Cardiac muscle cell (in vitro differentiated cells and primary cell): ENCODE measurements at regions not wholly inside any gene's neighbourhood (a gene's known extent, or its start where the extent isn't known, plus 50 kb on each side); places are given as distances from the start of the nearest gene placed in this dataset.

ENCODE experiments used
- DNase-seq, 2 donors: peaks; one replicate each; pipeline versions ENCODE4 v3.0.0 to v3.0.0-alpha.2; 2010 to 2017; ENCODE audit warnings: low read depth in 1 of 2, low spot score in 1 of 2
- H3K27ac ChIP-seq: fragments of 200-600 bp; sonication (generic); 2 replicates; pipeline ENCODE4 v1.5.1; 2016
- H3K27me3 ChIP-seq: fragments of 200-600 bp; sonication (generic); 2 replicates; pipeline ENCODE4 v1.6.0; 2016; ENCODE audit warnings: control low read depth
- H3K36me3 ChIP-seq: fragments of 200-600 bp; sonication (generic); 2 replicates; pipeline ENCODE4 v1.5.1; 2016; ENCODE audit warnings: control low read depth
- H3K4me1 ChIP-seq: fragments of 200-600 bp; sonication (generic); 2 replicates; pipeline ENCODE4 v1.8.1; 2017; ENCODE audit warnings: low read depth, mild to moderate bottlenecking, mixed run types
- H3K4me3 ChIP-seq: fragments of 200-600 bp; sonication (generic); 2 replicates; pipeline ENCODE4 v1.5.1; 2016; ENCODE audit warnings: mild to moderate bottlenecking
- H3K9me3 ChIP-seq: fragments of 200-600 bp; sonication (generic); 2 replicates; pipeline ENCODE4 v1.5.1; 2017; ENCODE audit warnings: low read depth, mild to moderate bottlenecking, control low read depth
- CTCF ChIP-seq: IDR thresholded peaks from 2 replicates; pipeline ENCODE4 v1.5.1; 2012; ENCODE audit warnings: low read depth, mild to moderate bottlenecking, low read length

DNA sequence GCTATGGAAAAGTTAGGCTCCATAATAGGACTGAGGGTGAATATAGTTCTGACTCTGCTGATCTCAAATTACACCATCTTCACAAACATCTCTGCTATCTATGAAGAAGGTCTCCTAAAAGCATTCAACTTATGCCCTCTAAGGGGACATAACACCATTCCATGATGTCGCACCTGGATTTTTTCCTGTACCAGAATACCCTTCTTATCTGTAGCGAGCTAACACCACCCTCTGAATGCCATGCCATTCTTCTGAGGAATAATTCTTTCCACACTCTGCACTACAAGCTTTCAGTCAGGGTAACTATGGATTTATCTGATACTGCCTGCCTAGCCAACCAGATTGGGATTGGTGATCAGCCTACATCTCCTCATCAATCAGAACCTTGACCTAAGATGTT lies 203.8 kb downstream of the PTPRC start:
- Histone ChIP-seq H3K36me3 (no peaks in the 10 kb centered on the region), H3K27ac (no peak overlapping the region), H3K4me3 (no peak overlapping the region), H3K27me3 (no peaks in the 10 kb centered on the region), H3K4me1 (peaks cover 3% of the 10 kb centered on the region), H3K9me3 (no peaks in the 10 kb centered on the region)
- no peak for DNase-seq
- TF ChIP-seq CTCF, result no peak

DNA sequence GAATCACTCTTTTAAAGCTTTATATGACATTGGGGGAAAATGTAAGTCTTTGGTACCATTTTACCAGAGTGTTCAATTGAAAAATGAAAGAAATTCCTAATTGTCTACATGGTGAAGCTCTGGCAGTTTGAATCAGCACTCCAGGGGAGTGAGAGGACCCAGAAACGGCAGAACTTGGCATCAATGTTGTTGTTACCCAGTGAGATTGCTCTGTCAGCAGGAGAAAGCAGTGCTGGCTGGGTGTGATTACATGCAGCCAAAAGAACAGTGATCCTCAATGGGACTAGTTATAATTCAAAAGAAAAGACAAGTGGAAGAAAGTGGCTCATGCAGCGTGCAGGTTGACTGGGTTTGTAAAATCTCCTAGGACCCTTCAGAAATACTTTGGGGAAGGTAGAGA lies 206.4 kb downstream of the PTPRC start:
- Histone ChIP-seq H3K4me3 (no peak overlapping the region), H3K4me1 (peaks cover 3% of the 10 kb centered on the region), H3K27me3 (no peaks in the 10 kb centered on the region), H3K36me3 (no peaks in the 10 kb centered on the region), H3K27ac (no peak overlapping the region), H3K9me3 (no peaks in the 10 kb centered on the region)
- TF ChIP-seq CTCF, result no peak
- DNase-seq, result no peak

DNA sequence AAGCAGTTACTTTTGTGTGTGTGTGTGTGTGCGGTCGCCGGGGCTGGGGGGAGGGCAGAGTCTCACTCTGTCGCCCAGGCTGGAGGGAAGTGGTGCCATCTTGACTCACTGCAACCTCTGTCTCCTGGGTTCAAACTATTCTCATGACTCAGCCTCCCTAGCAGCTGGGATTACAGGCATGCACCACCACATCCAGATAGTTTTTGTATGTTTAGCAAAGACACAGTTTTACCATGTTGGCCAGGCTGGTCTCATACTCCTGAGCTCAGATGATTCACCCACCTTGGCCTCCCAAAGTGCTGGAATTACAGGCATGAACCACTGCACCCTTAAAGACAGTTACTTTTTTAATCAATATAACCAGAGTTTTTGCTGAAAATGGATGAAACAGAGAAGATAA lies 207.0 kb downstream of the PTPRC start:
- H3K4me1 ChIP-seq, result peaks cover 3% of the 10 kb centered on the region
- H3K27ac ChIP-seq, result no peak overlapping the region
- DNase-seq, result no peak
- no peaks in the 10 kb centered on the region for H3K9me3 ChIP-seq
- no peaks in the 10 kb centered on the region for H3K27me3 ChIP-seq
- H3K36me3 ChIP-seq, result no peaks in the 10 kb centered on the region
- TF ChIP-seq CTCF, result no peak
- no peak overlapping the region for H3K4me3 ChIP-seq

GRCh38 chr1:198846556-198846955 lies 207.7 kb downstream of the PTPRC start:
- Histone ChIP-seq H3K27me3 (no peaks in the 10 kb centered on the region), H3K9me3 (no peaks in the 10 kb centered on the region), H3K4me3 (no peak overlapping the region), H3K27ac (no peak overlapping the region), H3K36me3 (no peaks in the 10 kb centered on the region), H3K4me1 (peaks cover 3% of the 10 kb centered on the region)
- DNase-seq, result peak in 1 of 2 donors; percentile 45
- no peak for TF ChIP-seq CTCF

DNA sequence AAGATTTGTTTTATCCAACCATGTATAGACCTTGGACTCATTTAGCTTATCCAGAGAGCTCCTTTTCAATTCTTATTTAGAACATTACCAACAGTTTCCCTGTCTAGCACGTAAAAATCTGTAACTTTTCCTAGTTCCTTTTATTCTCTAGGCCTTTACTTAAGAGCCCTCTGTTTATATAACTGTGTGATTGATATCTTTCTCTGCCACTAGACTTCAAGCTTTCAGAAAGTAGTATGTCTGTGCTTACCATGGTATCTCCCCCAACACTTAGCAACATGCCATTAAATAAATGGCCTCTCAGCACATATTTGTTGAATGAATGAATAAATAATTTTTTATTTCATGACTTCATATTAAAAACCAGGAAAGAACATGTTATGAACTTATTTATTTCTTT lies 209.4 kb downstream of the PTPRC start:
- H3K4me1 ChIP-seq, result no peaks in the 10 kb centered on the region
- H3K9me3 ChIP-seq, result no peaks in the 10 kb centered on the region
- no peak overlapping the region for H3K27ac ChIP-seq
- no peak overlapping the region for H3K4me3 ChIP-seq
- no peaks in the 10 kb centered on the region for H3K36me3 ChIP-seq
- H3K27me3 ChIP-seq, result no peaks in the 10 kb centered on the region
- DNase-seq, result no peak
- no peak for TF ChIP-seq CTCF

GRCh38 chr1:198848649-198849048 lies 209.8 kb downstream of the PTPRC start:
- no peak for TF ChIP-seq CTCF

More at GRCh38 chr1:198848649-198849048, 209.8 kb downstream of the PTPRC start:
- Histone ChIP-seq H3K4me1 (no peaks in the 10 kb centered on the region), H3K36me3 (no peaks in the 10 kb centered on the region), H3K9me3 (no peaks in the 10 kb centered on the region), H3K27ac (no peak overlapping the region), H3K4me3 (no peak overlapping the region), H3K27me3 (no peaks in the 10 kb centered on the region)
- no peak for DNase-seq
